ENCODE measurements at regions not wholly inside any gene's neighbourhood (a gene's known extent, or its start where the extent isn't known, plus 50 kb on each side); places are given as distances from the start of the nearest gene placed in this dataset.

- no peak for TF ChIP-seq CTCF (optimal IDR thresholded peaks at IDR 0.05 in 1 of 3, IDR thresholded peaks at IDR 0.05 in 1 of 3, conservative IDR thresholded peaks at IDR 0.05 in 1 of 3; ENCODE audit: extremely low read depth in 1 of 3, insufficient read depth in 2 of 3, low read length in 3 of 3)
- TF ChIP-seq EZH2 (IDR thresholded peaks at IDR 0.05; ENCODE audit: low read length) = no peak
Measured at GRCh38 chr10:8725343-8725742, 670.9 kb downstream of the GATA3 start.
